ENCODE measurements at regions not wholly inside any gene's neighbourhood (a gene's known extent, or its start where the extent isn't known, plus 50 kb on each side); places are given as distances from the start of the nearest gene placed in this dataset.
"Not testable (repeated sequence)": the region's sequence is repeated elsewhere in the genome, so short reads cannot be mapped to it uniquely, and the experiment has no call there.

GRCh38 chr12:111245701-111246476 lies 123.0 kb downstream of the PHETA1 start:
- H3K4me2 ChIP-seq (ENCODE audit: insufficient read depth, low read length), result no peak overlapping the region
- no peak overlapping the region for H3K4me3 ChIP-seq (ENCODE audit: insufficient read depth, low read length)
- no peak for DNase-seq (ENCODE audit: insufficient read length, low spot score, missing footprints)
- no peaks in the 10 kb centered on the region for H3K79me2 ChIP-seq (ENCODE audit: insufficient read depth, low read length)
- H4K20me1 ChIP-seq (ENCODE audit: insufficient read depth, low read length), result no peaks in the 10 kb centered on the region
- TF ChIP-seq, protein P1, sequence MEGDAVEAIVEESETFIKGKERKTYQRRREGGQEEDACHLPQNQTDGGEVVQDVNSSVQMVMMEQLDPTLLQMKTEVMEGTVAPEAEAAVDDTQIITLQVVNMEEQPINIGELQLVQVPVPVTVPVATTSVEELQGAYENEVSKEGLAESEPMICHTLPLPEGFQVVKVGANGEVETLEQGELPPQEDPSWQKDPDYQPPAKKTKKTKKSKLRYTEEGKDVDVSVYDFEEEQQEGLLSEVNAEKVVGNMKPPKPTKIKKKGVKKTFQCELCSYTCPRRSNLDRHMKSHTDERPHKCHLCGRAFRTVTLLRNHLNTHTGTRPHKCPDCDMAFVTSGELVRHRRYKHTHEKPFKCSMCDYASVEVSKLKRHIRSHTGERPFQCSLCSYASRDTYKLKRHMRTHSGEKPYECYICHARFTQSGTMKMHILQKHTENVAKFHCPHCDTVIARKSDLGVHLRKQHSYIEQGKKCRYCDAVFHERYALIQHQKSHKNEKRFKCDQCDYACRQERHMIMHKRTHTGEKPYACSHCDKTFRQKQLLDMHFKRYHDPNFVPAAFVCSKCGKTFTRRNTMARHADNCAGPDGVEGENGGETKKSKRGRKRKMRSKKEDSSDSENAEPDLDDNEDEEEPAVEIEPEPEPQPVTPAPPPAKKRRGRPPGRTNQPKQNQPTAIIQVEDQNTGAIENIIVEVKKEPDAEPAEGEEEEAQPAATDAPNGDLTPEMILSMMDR (IDR thresholded peaks at IDR 0.05; ENCODE audit: extremely low read depth, low read depth, low read length), result no peak
- H3K27me3 ChIP-seq (ENCODE audit: insufficient read depth, low read length), result no peaks in the 10 kb centered on the region
- H3K4me1 ChIP-seq (ENCODE audit: insufficient read depth, low read length), result no peaks in the 10 kb centered on the region
- no peak overlapping the region for H3K27ac ChIP-seq (ENCODE audit: low read depth, low read length)
- no peak overlapping the region for H2AFZ ChIP-seq (ENCODE audit: low read length)
- no peaks in the 10 kb centered on the region for H3K9me3 ChIP-seq (ENCODE audit: low read depth, low read length)
- H3K36me3 ChIP-seq (ENCODE audit: insufficient read depth, low read length), result no peaks in the 10 kb centered on the region

DNA sequence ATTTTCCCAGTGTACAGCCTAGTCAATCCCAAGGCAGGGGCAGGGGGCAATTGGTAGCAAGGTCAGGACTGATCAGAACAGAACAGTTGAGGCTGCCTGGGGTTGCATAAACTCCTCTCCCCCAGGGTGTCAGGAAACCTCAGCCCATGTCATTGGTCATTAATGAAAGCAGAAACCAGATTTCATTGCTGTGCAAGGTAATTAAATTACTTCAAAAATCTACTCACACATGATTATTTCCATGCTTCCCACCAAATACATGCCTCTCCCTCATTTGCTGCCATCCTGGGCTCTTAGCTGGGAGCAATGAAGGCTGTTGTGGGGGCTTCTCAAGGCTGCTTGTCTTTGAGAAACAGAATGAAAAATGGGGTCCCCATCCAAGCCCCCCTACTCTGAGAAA lies 124.2 kb downstream of the PHETA1 start:
- TF ChIP-seq, protein P1 (IDR thresholded peaks at IDR 0.05; ENCODE audit: extremely low read depth, low read depth, low read length), result no peak
- no peaks in the 10 kb centered on the region for H3K79me2 ChIP-seq (ENCODE audit: insufficient read depth, low read length)
- no peaks in the 10 kb centered on the region for H3K4me1 ChIP-seq (ENCODE audit: insufficient read depth, low read length)
- H4K20me1 ChIP-seq (ENCODE audit: insufficient read depth, low read length), result no peaks in the 10 kb centered on the region
- no peaks in the 10 kb centered on the region for H3K9me3 ChIP-seq (ENCODE audit: low read depth, low read length)
- no peak overlapping the region for H3K27ac ChIP-seq (ENCODE audit: low read depth, low read length)
- H3K27me3 ChIP-seq (ENCODE audit: insufficient read depth, low read length), result no peaks in the 10 kb centered on the region
- DNase-seq (ENCODE audit: insufficient read length, low spot score, missing footprints), result peak; percentile 32
- H3K4me3 ChIP-seq (ENCODE audit: insufficient read depth, low read length), result no peak overlapping the region
- H3K4me2 ChIP-seq (ENCODE audit: insufficient read depth, low read length), result no peak overlapping the region
- H3K36me3 ChIP-seq (ENCODE audit: insufficient read depth, low read length), result no peaks in the 10 kb centered on the region
- H2AFZ ChIP-seq (ENCODE audit: low read length), result no peak overlapping the region

- H3K4me1 ChIP-seq (ENCODE audit: insufficient read depth, low read length); H2AFZ ChIP-seq (ENCODE audit: low read length); H3K79me2 ChIP-seq (ENCODE audit: insufficient read depth, low read length); H4K20me1 ChIP-seq (ENCODE audit: insufficient read depth, low read length); H3K4me3 ChIP-seq (ENCODE audit: insufficient read depth, low read length); H3K4me2 ChIP-seq (ENCODE audit: insufficient read depth, low read length); H3K36me3 ChIP-seq (ENCODE audit: insufficient read depth, low read length); H3K9me3 ChIP-seq (ENCODE audit: low read depth, low read length); DNase-seq (ENCODE audit: insufficient read length, low spot score, missing footprints); H3K27ac ChIP-seq (ENCODE audit: low read depth, low read length); H3K27me3 ChIP-seq (ENCODE audit: insufficient read depth, low read length): not testable (repeated sequence)
These were observed 126.1 kb downstream of the PHETA1 start for GRCh38 chr12:111242817-111243216.

GRCh38 chr12:111242184-111242583 lies 126.7 kb downstream of the PHETA1 start:
- H2AFZ ChIP-seq (ENCODE audit: low read length), result no peak overlapping the region
- no peak for DNase-seq (ENCODE audit: insufficient read length, low spot score, missing footprints)
- H3K4me3 ChIP-seq (ENCODE audit: insufficient read depth, low read length), result no peak overlapping the region
- TF ChIP-seq, protein P1 (IDR thresholded peaks at IDR 0.05; ENCODE audit: extremely low read depth, low read depth, low read length), result no peak
- H4K20me1 ChIP-seq (ENCODE audit: insufficient read depth, low read length), result no peaks in the 10 kb centered on the region
- H3K9me3 ChIP-seq (ENCODE audit: low read depth, low read length), result no peaks in the 10 kb centered on the region
- H3K4me1 ChIP-seq (ENCODE audit: insufficient read depth, low read length), result no peaks in the 10 kb centered on the region
- no peaks in the 10 kb centered on the region for H3K27me3 ChIP-seq (ENCODE audit: insufficient read depth, low read length)
- no peak overlapping the region for H3K4me2 ChIP-seq (ENCODE audit: insufficient read depth, low read length)
- H3K36me3 ChIP-seq (ENCODE audit: insufficient read depth, low read length), result no peaks in the 10 kb centered on the region
- H3K27ac ChIP-seq (ENCODE audit: low read depth, low read length), result no peak overlapping the region
- no peaks in the 10 kb centered on the region for H3K79me2 ChIP-seq (ENCODE audit: insufficient read depth, low read length)
